ENCODE measurements at regions not wholly inside any gene's neighbourhood (a gene's known extent, or its start where the extent isn't known, plus 50 kb on each side); places are given as distances from the start of the nearest gene placed in this dataset.

DNA sequence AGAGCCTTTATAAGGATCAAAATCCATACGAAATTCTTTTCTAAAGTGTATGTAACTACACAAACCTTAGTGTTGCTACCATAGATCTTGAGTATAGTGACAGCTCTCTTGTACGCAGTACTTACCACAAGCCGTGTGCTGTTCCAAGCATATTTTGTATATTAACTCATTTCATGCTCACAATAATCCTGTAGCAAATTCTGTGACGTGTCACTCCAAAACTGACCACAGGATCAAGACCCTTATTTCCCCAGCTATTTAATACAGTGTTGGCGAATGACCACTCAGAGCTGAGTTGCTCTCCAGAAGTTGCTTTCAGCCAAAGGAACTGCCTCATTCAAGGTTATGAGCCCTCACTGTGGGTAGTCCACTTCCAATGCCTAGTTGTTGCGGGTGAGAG, 169.8 kb downstream of the BTG1 start:
- no peak overlapping the region for H3K4me3 ChIP-seq
- no peak for DNase-seq (ENCODE audit: low spot score)
- TF ChIP-seq, protein P1, sequence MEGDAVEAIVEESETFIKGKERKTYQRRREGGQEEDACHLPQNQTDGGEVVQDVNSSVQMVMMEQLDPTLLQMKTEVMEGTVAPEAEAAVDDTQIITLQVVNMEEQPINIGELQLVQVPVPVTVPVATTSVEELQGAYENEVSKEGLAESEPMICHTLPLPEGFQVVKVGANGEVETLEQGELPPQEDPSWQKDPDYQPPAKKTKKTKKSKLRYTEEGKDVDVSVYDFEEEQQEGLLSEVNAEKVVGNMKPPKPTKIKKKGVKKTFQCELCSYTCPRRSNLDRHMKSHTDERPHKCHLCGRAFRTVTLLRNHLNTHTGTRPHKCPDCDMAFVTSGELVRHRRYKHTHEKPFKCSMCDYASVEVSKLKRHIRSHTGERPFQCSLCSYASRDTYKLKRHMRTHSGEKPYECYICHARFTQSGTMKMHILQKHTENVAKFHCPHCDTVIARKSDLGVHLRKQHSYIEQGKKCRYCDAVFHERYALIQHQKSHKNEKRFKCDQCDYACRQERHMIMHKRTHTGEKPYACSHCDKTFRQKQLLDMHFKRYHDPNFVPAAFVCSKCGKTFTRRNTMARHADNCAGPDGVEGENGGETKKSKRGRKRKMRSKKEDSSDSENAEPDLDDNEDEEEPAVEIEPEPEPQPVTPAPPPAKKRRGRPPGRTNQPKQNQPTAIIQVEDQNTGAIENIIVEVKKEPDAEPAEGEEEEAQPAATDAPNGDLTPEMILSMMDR (IDR thresholded peaks at IDR 0.05): no peak
- no peak overlapping the region for H3K27ac ChIP-seq

DNA sequence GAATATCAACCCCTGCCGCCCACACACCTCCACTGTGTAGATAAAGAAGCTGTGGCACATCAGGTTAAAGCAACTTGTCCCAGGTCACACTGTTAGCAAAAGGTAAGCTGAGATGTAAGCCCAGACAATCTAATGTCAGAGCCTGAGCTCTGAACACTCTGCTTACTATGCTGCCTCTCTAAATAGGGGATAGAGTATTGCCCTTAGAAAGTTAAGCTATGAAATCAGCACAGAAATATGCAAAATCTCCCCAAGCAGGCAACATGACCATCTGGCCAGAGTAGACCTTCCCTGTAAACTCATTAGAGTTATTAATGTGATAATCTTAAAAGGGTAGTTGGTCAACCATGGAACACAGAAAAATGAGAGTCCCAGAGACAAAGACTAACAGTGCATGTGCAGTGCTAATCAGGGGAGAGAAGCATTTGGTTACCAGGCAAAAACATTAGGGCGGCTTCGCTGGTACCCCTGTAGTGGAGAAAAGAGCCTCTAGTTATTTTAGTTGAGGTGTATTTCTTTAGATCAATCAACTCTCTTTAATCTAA, 171.0 kb downstream of the BTG1 start:
- DNase-seq (ENCODE audit: low spot score): no peak
- Histone ChIP-seq H3K4me3 (no peak overlapping the region), H3K27ac (no peak overlapping the region)
- TF ChIP-seq, protein P1 (IDR thresholded peaks at IDR 0.05): no peak

DNA sequence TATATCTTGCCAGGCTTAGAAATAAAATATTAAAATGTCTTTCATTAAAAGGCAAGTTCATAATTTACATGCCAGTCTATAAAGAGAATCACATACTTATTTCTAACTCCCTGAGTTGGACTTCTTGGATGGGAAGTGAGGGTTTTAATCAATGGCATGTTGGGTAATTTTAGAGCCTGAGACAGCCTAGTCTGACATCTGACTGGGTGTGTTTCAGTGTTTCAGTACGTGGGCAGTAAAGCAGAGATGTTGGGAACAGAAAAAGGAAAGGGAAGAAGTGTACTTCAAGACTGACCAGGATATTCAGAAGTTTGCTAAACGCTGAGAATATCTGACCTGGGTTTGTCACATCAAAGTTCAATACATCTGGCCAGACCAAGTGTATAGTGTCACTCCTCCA, 171.8 kb downstream of the BTG1 start:
- TF ChIP-seq, protein P1 (IDR thresholded peaks at IDR 0.05): no peak
- no peak for DNase-seq (ENCODE audit: low spot score)
- H3K27ac ChIP-seq: peak overlapping the region in 1 of 2 donors; percentile 14

DNA sequence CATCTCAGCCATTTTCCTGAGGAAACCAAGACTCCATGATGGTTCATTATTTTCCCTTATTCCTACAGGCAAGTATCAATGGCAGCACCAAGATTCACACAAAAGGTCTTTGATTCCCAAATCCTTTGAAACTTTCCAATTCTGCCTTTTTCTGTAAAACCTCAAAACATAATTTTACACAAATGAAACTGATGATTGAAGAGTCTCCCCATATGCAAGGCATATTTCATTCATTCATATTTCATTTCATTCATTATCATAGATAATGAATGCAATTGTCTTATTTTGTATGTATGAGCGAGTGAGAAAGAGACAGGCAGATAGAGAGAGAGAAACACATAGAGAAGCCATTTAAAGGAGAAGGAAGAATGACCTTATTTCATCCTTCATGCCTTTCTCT, 172.8 kb downstream of the BTG1 start:
- H3K27ac ChIP-seq: no peak overlapping the region
- H3K4me3 ChIP-seq: no peak overlapping the region
- TF ChIP-seq, protein P1 (IDR thresholded peaks at IDR 0.05): no peak
- no peak for DNase-seq (ENCODE audit: low spot score)

More for the DNA sequence above, 171.8 kb downstream of the BTG1 start:
- no peak overlapping the region for H3K4me3 ChIP-seq

GRCh38 chr12:91968777-91969171, 176.9 kb downstream of the BTG1 start:
- H3K4me3 ChIP-seq: no peak overlapping the region
- H3K27ac ChIP-seq: no peak overlapping the region
- DNase-seq (ENCODE audit: low spot score): no peak
- TF ChIP-seq, protein P1 (IDR thresholded peaks at IDR 0.05): no peak

GRCh38 chr12:91968076-91968776, 177.4 kb downstream of the BTG1 start:
- Histone ChIP-seq H3K27ac (no peak overlapping the region), H3K4me3 (no peak overlapping the region)
- no peak for DNase-seq (ENCODE audit: low spot score)
- TF ChIP-seq, protein P1 (IDR thresholded peaks at IDR 0.05): no peak

DNA sequence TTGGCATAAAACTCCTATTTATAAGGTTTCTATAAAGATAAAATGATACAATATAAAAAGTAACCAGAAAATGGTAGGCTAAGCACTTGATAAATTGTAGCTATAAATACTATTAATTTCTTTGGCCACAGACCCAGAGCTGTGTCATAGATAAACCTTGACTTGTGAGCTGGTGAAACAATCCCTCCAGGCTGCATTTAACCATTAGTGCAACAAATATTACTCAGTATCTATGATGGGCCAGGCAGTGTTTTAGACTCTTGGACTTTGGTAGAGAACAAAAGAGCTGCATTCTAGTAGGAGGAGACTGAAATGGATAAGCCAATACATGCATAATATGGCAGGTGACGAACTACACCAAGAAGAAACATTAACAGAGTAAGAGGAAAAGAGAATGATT, 178.1 kb downstream of the BTG1 start:
- Histone ChIP-seq H3K27ac (no peak overlapping the region), H3K4me3 (no peak overlapping the region)
- TF ChIP-seq, protein P1 (IDR thresholded peaks at IDR 0.05): no peak
- no peak for DNase-seq (ENCODE audit: low spot score)
